HL-60 (cell line): ENCODE measurements at regions not wholly inside any gene's neighbourhood (a gene's known extent, or its start where the extent isn't known, plus 50 kb on each side); places are given as distances from the start of the nearest gene placed in this dataset.

ENCODE experiments used
- DNase-seq, 2 experiments: peaks; one replicate each; pipeline ENCODE4 v3.0.0-alpha.2; 2010 to 2020; ENCODE audit warnings: low read depth in 1 of 2, low spot score in 1 of 2
- H3K27ac ChIP-seq: fragments of 250-450 bp; sonication (Bioruptor Pico); replicated peaks from 2 replicates; pipeline ENCODE4 v1.5.1; 2020; ENCODE audit warnings: mild to moderate bottlenecking, moderate library complexity
- H3K27me3 ChIP-seq: fragments of 250-450 bp; sonication (Bioruptor Pico); 2 replicates; pipeline ENCODE4 v1.5.1; 2021; ENCODE audit warnings: mild to moderate bottlenecking, moderate library complexity; ENCODE audit not compliant: insufficient read depth, poor library complexity, severe bottlenecking
- H3K4me3 ChIP-seq: replicated peaks from 2 replicates; pipeline ENCODE4 v1.5.1; 2011; ENCODE audit warnings: mild to moderate bottlenecking, control low read depth, low read length; ENCODE audit not compliant: insufficient read depth
- GABPA ChIP-seq: IDR thresholded peaks from 2 replicates; pipeline ENCODE4 v1.6.1; 2012; ENCODE audit warnings: low read depth
- POLR2AphosphoS5 ChIP-seq: IDR thresholded peaks from 2 replicates; pipeline ENCODE4 v1.6.1; 2012; ENCODE audit warnings: low read depth
- SPI1 ChIP-seq: IDR thresholded peaks from 2 replicates; pipeline ENCODE4 v1.6.1; 2012; ENCODE audit warnings: low read depth, mild to moderate bottlenecking, borderline replicate concordance
- TF ChIP-seq, protein P1 (sequence below): IDR thresholded peaks from 2 replicates; pipeline ENCODE4 v1.6.1; 2012; ENCODE audit warnings: low read depth; ENCODE audit not compliant: insufficient replicate concordance
- TF ChIP-seq, protein P2 (sequence below): IDR thresholded peaks from one replicate; pipeline ENCODE4 v1.5.1; 2011; ENCODE audit warnings: low read length, control low read depth, inconsistent platforms; ENCODE audit not compliant: insufficient read depth

DNA sequence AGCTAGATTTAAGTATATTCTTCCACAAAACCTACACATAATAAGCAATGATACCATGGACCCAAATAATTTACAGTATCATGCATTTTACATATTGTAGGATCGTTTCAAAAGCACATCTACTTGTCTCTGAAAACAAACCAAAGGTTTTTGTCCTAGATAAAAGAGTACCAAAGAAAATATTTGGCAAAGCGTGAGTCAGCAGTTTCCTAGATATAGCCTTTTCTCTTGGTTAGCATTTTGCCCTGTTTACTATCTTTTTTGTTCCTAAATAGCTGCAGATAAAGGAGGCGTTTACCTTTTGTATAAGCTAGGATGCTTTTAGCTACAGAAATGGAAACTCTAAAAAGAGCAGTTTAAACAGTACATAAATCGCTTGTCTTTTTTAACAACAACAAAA is 305.8 kb upstream of the GULP1 start:
- Histone ChIP-seq H3K4me3 (no peak overlapping the region), H3K27ac (no peak overlapping the region), H3K27me3 (no peaks in the 10 kb centered on the region)
- no peak for DNase-seq
- no peak for TF ChIP-seq POLR2AphosphoS5
- TF ChIP-seq, protein P1, sequence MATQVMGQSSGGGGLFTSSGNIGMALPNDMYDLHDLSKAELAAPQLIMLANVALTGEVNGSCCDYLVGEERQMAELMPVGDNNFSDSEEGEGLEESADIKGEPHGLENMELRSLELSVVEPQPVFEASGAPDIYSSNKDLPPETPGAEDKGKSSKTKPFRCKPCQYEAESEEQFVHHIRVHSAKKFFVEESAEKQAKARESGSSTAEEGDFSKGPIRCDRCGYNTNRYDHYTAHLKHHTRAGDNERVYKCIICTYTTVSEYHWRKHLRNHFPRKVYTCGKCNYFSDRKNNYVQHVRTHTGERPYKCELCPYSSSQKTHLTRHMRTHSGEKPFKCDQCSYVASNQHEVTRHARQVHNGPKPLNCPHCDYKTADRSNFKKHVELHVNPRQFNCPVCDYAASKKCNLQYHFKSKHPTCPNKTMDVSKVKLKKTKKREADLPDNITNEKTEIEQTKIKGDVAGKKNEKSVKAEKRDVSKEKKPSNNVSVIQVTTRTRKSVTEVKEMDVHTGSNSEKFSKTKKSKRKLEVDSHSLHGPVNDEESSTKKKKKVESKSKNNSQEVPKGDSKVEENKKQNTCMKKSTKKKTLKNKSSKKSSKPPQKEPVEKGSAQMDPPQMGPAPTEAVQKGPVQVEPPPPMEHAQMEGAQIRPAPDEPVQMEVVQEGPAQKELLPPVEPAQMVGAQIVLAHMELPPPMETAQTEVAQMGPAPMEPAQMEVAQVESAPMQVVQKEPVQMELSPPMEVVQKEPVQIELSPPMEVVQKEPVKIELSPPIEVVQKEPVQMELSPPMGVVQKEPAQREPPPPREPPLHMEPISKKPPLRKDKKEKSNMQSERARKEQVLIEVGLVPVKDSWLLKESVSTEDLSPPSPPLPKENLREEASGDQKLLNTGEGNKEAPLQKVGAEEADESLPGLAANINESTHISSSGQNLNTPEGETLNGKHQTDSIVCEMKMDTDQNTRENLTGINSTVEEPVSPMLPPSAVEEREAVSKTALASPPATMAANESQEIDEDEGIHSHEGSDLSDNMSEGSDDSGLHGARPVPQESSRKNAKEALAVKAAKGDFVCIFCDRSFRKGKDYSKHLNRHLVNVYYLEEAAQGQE: no peak
- no peak for TF ChIP-seq GABPA
- TF ChIP-seq, protein P2, sequence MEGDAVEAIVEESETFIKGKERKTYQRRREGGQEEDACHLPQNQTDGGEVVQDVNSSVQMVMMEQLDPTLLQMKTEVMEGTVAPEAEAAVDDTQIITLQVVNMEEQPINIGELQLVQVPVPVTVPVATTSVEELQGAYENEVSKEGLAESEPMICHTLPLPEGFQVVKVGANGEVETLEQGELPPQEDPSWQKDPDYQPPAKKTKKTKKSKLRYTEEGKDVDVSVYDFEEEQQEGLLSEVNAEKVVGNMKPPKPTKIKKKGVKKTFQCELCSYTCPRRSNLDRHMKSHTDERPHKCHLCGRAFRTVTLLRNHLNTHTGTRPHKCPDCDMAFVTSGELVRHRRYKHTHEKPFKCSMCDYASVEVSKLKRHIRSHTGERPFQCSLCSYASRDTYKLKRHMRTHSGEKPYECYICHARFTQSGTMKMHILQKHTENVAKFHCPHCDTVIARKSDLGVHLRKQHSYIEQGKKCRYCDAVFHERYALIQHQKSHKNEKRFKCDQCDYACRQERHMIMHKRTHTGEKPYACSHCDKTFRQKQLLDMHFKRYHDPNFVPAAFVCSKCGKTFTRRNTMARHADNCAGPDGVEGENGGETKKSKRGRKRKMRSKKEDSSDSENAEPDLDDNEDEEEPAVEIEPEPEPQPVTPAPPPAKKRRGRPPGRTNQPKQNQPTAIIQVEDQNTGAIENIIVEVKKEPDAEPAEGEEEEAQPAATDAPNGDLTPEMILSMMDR: no peak
- TF ChIP-seq SPI1: no peak

DNA sequence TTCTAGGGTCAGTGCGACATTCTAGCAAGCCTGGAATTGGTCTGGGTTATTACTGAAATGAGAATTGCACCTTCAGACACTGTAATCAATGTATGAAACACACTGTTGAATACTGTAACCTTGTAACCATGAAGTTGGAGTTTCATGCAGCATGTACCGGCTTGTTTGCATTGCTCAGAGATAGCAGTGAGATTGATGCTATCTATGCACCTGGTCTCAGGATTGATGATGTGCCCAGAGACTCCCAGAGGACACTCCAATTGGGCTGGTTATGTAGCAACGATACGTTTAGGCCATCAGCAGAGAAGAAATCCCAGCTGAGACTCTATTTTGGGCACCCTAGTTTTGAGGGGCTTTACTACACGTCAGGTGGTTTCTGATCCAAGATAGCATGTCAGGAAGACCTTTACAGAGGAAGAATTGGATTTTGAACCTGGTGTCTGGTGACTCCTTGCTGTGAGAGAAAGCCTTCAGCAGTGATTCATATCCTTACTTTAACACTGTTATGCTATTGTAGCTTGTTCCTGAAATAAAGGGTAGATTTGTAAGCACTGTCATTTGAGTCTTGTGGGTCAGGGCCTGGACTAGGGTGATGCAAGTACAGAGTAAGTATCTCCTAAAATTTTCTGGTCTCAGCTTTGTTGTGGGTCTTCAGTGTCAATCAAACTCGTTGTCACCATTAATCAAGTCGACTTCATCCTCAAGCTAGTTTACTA is 305.1 kb upstream of the GULP1 start:
- Histone ChIP-seq H3K27ac (no peak overlapping the region), H3K4me3 (no peak overlapping the region), H3K27me3 (no peaks in the 10 kb centered on the region)
- TF ChIP-seq, protein P1: no peak
- TF ChIP-seq GABPA (no peak), SPI1 (no peak), POLR2AphosphoS5 (no peak)
- TF ChIP-seq, protein P2: no peak
- no peak for DNase-seq

DNA sequence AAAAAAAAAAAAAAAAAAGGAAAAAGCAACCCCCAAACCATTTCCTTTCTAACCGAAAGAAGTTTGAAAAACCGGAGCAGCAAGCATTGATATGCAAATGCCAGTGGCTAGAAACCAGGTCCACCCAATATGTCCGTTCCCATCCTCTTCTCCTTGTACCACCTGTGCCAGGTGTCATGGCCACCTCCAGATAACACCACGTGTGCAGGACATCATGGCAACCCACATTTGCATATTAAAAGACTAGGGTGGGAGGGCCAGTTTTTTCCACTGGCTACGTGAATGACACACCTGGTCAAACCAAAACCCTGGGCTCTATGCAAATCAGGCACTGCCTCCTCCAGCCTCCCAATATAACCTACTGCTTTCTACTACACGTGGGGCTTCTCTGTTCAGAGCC is 303.3 kb upstream of the GULP1 start:
- no peak overlapping the region for H3K4me3 ChIP-seq
- DNase-seq: no peak
- no peak overlapping the region for H3K27ac ChIP-seq
- TF ChIP-seq, protein P2: no peak
- no peak for TF ChIP-seq POLR2AphosphoS5
- TF ChIP-seq GABPA: no peak
- TF ChIP-seq, protein P1: no peak
- no peak for TF ChIP-seq SPI1
- H3K27me3 ChIP-seq: no peaks in the 10 kb centered on the region
